OCI-LY7 (cell line): ENCODE measurements at regions not wholly inside any gene's neighbourhood (a gene's known extent, or its start where the extent isn't known, plus 50 kb on each side); places are given as distances from the start of the nearest gene placed in this dataset.
"Not testable (repeated sequence)": the region's sequence is repeated elsewhere in the genome, so short reads cannot be mapped to it uniquely, and the experiment has no call there.

ENCODE experiments used
- BruUV-seq: library from RNA; stranded (reverse); fragments of 400-500 nt; replicated peaks from 2 replicates; lab custom pipeline; 2021; lab: Mats Ljungman, UMichigan
- CTCF ChIA-PET: fragments of 300-600 bp; sonication (Branson Sonifier 250); formaldehyde crosslinking; loops from one replicate; lab custom pipeline; 2022; ENCODE audit warnings: antibody characterized with exemption; ENCODE audit not compliant: unreplicated experiment; lab: Charles Lee
- POLR2A ChIA-PET: fragments of 300-600 bp; sonication (Branson Sonifier 250); formaldehyde crosslinking; loops from one replicate; lab custom pipeline; 2022; ENCODE audit warnings: antibody characterized with exemption; lab: Charles Lee
- DNase-seq: peaks from one replicate; pipeline ENCODE4 v3.0.0-alpha.2; 2015; ENCODE audit warnings: low spot score
- H2AFZ ChIP-seq: fragments of 200-600 bp; sonication (generic), shearing (Covaris generic); 2 replicates; pipeline ENCODE4 v1.6.1; 2014; ENCODE audit warnings: mild to moderate bottlenecking, antibody characterized with exemption, low read length, moderate library complexity
- H3K27ac ChIP-seq: fragments of 200-600 bp; sonication (generic); 2 replicates; pipeline ENCODE4 v1.5.1; 2014; ENCODE audit warnings: mixed run types, low read depth, mild to moderate bottlenecking, moderate library complexity, low read length, inconsistent platforms; ENCODE audit not compliant: poor library complexity, severe bottlenecking
- H3K36me3 ChIP-seq: fragments of 200-600 bp; sonication (generic); 2 replicates; pipeline ENCODE4 v1.6.1; 2014; ENCODE audit warnings: mild to moderate bottlenecking, antibody characterized with exemption, low read length, moderate library complexity, mixed read lengths; ENCODE audit not compliant: insufficient read depth
- H3K4me1 ChIP-seq: fragments of 200-600 bp; sonication (generic); 2 replicates; pipeline ENCODE4 v1.5.1; 2014; ENCODE audit warnings: mild to moderate bottlenecking, low read length; ENCODE audit not compliant: insufficient read depth, poor library complexity, severe bottlenecking
- H3K4me2 ChIP-seq: fragments of 200-600 bp; sonication (generic); 2 replicates; pipeline ENCODE4 v1.6.1; 2014; ENCODE audit warnings: mild to moderate bottlenecking, low read length
- H3K4me3 ChIP-seq: fragments of 200-600 bp; sonication (generic); 2 replicates; pipeline ENCODE4 v1.5.1; 2014; ENCODE audit warnings: mild to moderate bottlenecking, low read depth, low read length; ENCODE audit not compliant: poor library complexity, severe bottlenecking
- H3K79me2 ChIP-seq: fragments of 200-600 bp; sonication (generic); 2 replicates; pipeline ENCODE4 v1.6.1; 2016; ENCODE audit warnings: low read depth, mild to moderate bottlenecking, low read length, moderate library complexity, mixed read lengths; ENCODE audit not compliant: insufficient read depth
- H3K9me2 ChIP-seq: fragments of 200-600 bp; sonication (generic); 2 replicates; pipeline ENCODE4 v1.6.1; 2016; ENCODE audit warnings: mild to moderate bottlenecking, low read length, mixed read lengths; ENCODE audit not compliant: insufficient read depth
- H3K9me3 ChIP-seq: fragments of 200-600 bp; sonication (generic); 2 replicates; pipeline ENCODE4 v1.6.1; 2014; ENCODE audit warnings: mild to moderate bottlenecking, mixed run types, low read length, mixed read lengths
- H4K20me1 ChIP-seq: fragments of 200-600 bp; sonication (generic); 2 replicates; pipeline ENCODE4 v1.6.1; 2014; ENCODE audit warnings: mild to moderate bottlenecking, antibody characterized with exemption, low read length, moderate library complexity, mixed read lengths; ENCODE audit not compliant: insufficient read depth
- CTCF ChIP-seq: fragments of 200-600 bp; sonication (generic); conservative IDR thresholded peaks from 2 replicates; pipeline ENCODE4 v1.5.1; 2014; ENCODE audit warnings: mild to moderate bottlenecking, antibody characterized with exemption, low read length, moderate library complexity, mixed read lengths
- EZH2phosphoT487 ChIP-seq: fragments of 200-600 bp; sonication (generic); IDR thresholded peaks from 2 replicates; pipeline ENCODE4 v1.6.1; 2018; ENCODE audit warnings: low read depth, borderline replicate concordance, mild to moderate bottlenecking, mixed run types, antibody characterized with exemption, low read length, moderate library complexity, mixed read lengths
- intact Hi-C: fragments of 100-400 bp; cut with micrococcal nuclease; formaldehyde crosslinking; loops from one replicate; pipeline ENCODE4 v1.10.0; 2022; ENCODE audit not compliant: unreplicated experiment

- no peak overlapping the region for H3K27ac ChIP-seq
- H3K4me1 ChIP-seq: no peaks in the 10 kb centered on the region
- no peak overlapping the region for H2AFZ ChIP-seq
- H3K9me2 ChIP-seq: no peaks in the 10 kb centered on the region; the same call in 1 of the 2 replicates
- DNase-seq: no peak
- ChIA-PET CTCF (no interaction called here), POLR2A (interaction anchor here (0.6 kb wide), 1 partner anchor 9 kb away, joined by 4 read pairs; no protein-coding TSS in a partner anchor)
- H3K4me2 ChIP-seq: no peak overlapping the region
- H4K20me1 ChIP-seq: no peaks in the 10 kb centered on the region
- no peaks in the 10 kb centered on the region for H3K36me3 ChIP-seq
- BruUV-seq: no TSS peak
- no peaks in the 10 kb centered on the region for H3K9me3 ChIP-seq
- H3K79me2 ChIP-seq: no peaks in the 10 kb centered on the region
- H3K4me3 ChIP-seq: no peak overlapping the region
- TF ChIP-seq CTCF (no peak), EZH2phosphoT487 (no peak)
- intact Hi-C loops: no loop called here
Observed at GRCh38 chr2:183901931-183902330, 696.4 kb upstream of the ZNF804A start.

GRCh38 chr2:183903026-183903425 is 695.3 kb upstream of the ZNF804A start:
- H2AFZ ChIP-seq: no peak overlapping the region
- no peak overlapping the region for H3K27ac ChIP-seq
- no peaks in the 10 kb centered on the region for H3K4me1 ChIP-seq
- no TSS peak for BruUV-seq
- H4K20me1 ChIP-seq: no peaks in the 10 kb centered on the region
- ChIA-PET POLR2A (no interaction called here), CTCF (no interaction called here)
- no peaks in the 10 kb centered on the region for H3K36me3 ChIP-seq
- H3K4me2 ChIP-seq: no peak overlapping the region
- TF ChIP-seq EZH2phosphoT487: no peak
- DNase-seq: no peak
- H3K9me2 ChIP-seq: no peaks in the 10 kb centered on the region; the same call in 1 of the 2 replicates
- intact Hi-C loops: no loop called here
- no peaks in the 10 kb centered on the region for H3K9me3 ChIP-seq
- no peaks in the 10 kb centered on the region for H3K79me2 ChIP-seq
- no peak overlapping the region for H3K4me3 ChIP-seq

GRCh38 chr2:183916041-183916440 is 682.3 kb upstream of the ZNF804A start:
- CTCF ChIA-PET: interaction anchor here (0.7 kb wide), 1 partner anchor 252 kb away, joined by 3 read pairs; no protein-coding TSS in a partner anchor

GRCh38 chr2:183919167-183919566 is 679.2 kb upstream of the ZNF804A start:
- Histone ChIP-seq H3K9me3 (no peaks in the 10 kb centered on the region), H3K4me3 (no peak overlapping the region), H3K79me2 (no peaks in the 10 kb centered on the region), H3K9me2 (no peaks in the 10 kb centered on the region), H3K4me2 (no peak overlapping the region), H3K36me3 (no peaks in the 10 kb centered on the region), H3K4me1 (no peaks in the 10 kb centered on the region), H2AFZ (no peak overlapping the region), H3K27ac (no peak overlapping the region), H4K20me1 (no peaks in the 10 kb centered on the region)
- TF ChIP-seq EZH2phosphoT487 (no peak), CTCF (no peak)
- intact Hi-C loops: no loop called here
- BruUV-seq: no TSS peak
- ChIA-PET POLR2A (no interaction called here), CTCF (no interaction called here)
- no peak for DNase-seq

More at GRCh38 chr2:183916041-183916440, 682.3 kb upstream of the ZNF804A start:
- intact Hi-C loops, H3K36me3 ChIP-seq, H2AFZ ChIP-seq, H3K27ac ChIP-seq, H4K20me1 ChIP-seq, H3K9me2 ChIP-seq, DNase-seq, H3K4me2 ChIP-seq, BruUV-seq, H3K9me3 ChIP-seq, H3K4me3 ChIP-seq, H3K4me1 ChIP-seq, POLR2A ChIA-PET, H3K79me2 ChIP-seq: not testable (repeated sequence)
